ENCODE measurements at regions not wholly inside any gene's neighbourhood (a gene's known extent, or its start where the extent isn't known, plus 50 kb on each side); places are given as distances from the start of the nearest gene placed in this dataset.

GRCh38 chr7:18226598-18226997 lies 199.0 kb upstream of the PRPS1L1 start:
- TF ChIP-seq MYC (IDR thresholded peaks at IDR 0.05; ENCODE audit: low read depth, low read length): no peak
- no peak for TF ChIP-seq CTCF (IDR thresholded peaks at IDR 0.05; ENCODE audit: low read depth, low read length)
- TF ChIP-seq POLR2A (IDR thresholded peaks at IDR 0.05; ENCODE audit: extremely low read depth, insufficient read length): no peak
- TF ChIP-seq MAX (IDR thresholded peaks at IDR 0.05; ENCODE audit: low read depth, low read length): no peak

Data from NB4 (cell line).